BLaER1 treated with 17β-estradiol and CSF1 and Interleukin-3, amounts not matched to agents 10 nM and 100 nM (cell line): ENCODE measurements at regions not wholly inside any gene's neighbourhood (a gene's known extent, or its start where the extent isn't known, plus 50 kb on each side); places are given as distances from the start of the nearest gene placed in this dataset.

Experiments
- H3K27ac ChIP-seq, 11 experiments: shearing (Covaris generic); formaldehyde crosslinking; 2 replicates each; pipeline ENCODE4 v1.8.1; 2022
- H3K27me3 ChIP-seq, 11 experiments: shearing (Covaris generic); formaldehyde crosslinking; 2 replicates each; pipeline ENCODE4 v1.8.1; 2022
- H3K36me3 ChIP-seq, 11 experiments: shearing (Covaris generic); formaldehyde crosslinking; 2 replicates each; pipeline ENCODE4 v1.8.1; 2022
- H3K4me1 ChIP-seq, 10 experiments: shearing (Covaris generic); formaldehyde crosslinking; 2 replicates each; pipeline ENCODE4 v1.8.1; 2022
- H3K4me2 ChIP-seq, 11 experiments: shearing (Covaris generic); formaldehyde crosslinking; 2 replicates each; pipeline ENCODE4 v1.8.1; 2022
- H3K4me3 ChIP-seq, 10 experiments: shearing (Covaris generic); formaldehyde crosslinking; 2 replicates each; pipeline ENCODE4 v1.8.1; 2022
- H3K9ac ChIP-seq, 11 experiments: shearing (Covaris generic); formaldehyde crosslinking; 2 replicates each; pipeline ENCODE4 v1.8.1; 2022
- H3K9me3 ChIP-seq, 11 experiments: shearing (Covaris generic); formaldehyde crosslinking; replicated peaks in 1 of 11; 2 replicates each; pipeline ENCODE4 v1.8.1; 2022
- H4K20me1 ChIP-seq, 11 experiments: shearing (Covaris generic); formaldehyde crosslinking; 2 replicates each; pipeline ENCODE4 v1.8.1; 2022
- Cebpa-rat ChIP-seq, 11 experiments: shearing (Covaris generic); IDR thresholded peaks; 2 replicates each; pipeline ENCODE4 v1.8.1; 2022

GRCh38 chr1:59077466-59078069, 219.3 kb upstream of the FGGY start:
- Histone ChIP-seq H3K4me1 (peaks cover 3 to 61% (median 5%) of the 10 kb centered on the region in 10 experiments), H3K4me3 (no peak overlapping the region), H3K27me3 (no peaks in the 10 kb centered on the region), H3K27ac (peak overlapping the region in 3 of 11 experiments; percentile 32 to 79 (median 69); a peak in 6 of 22 replicates), H3K36me3 (no peaks in the 10 kb centered on the region), H3K9ac (peak overlapping the region in 2 of 11 experiments; percentile 31 to 59; a peak in 4 of 22 replicates), H3K4me2 (peak overlapping the region in 3 of 11 experiments; percentile 39 to 84 (median 77); a peak in 6 of 22 replicates), H4K20me1 (no peaks in the 10 kb centered on the region), H3K9me3 (peaks cover 0 to 4% (median 0%) of the 10 kb centered on the region in 11 experiments; a peak in 2 of 22 replicates)
- no peak for TF ChIP-seq Cebpa-rat (IDR thresholded peaks at IDR 0.05)

- TF ChIP-seq Cebpa-rat (IDR thresholded peaks at IDR 0.05), result no peak
- H3K4me2 ChIP-seq, result peak overlapping the region in 3 of 11 experiments; percentile 39 to 84 (median 77); a peak in 6 of 22 replicates
- no peaks in the 10 kb centered on the region for H3K27me3 ChIP-seq
- no peak overlapping the region for H3K4me3 ChIP-seq
- H3K27ac ChIP-seq, result peak overlapping the region in 3 of 11 experiments; percentile 32 to 79 (median 69); a peak in 6 of 22 replicates
- no peaks in the 10 kb centered on the region for H3K36me3 ChIP-seq
- no peaks in the 10 kb centered on the region for H4K20me1 ChIP-seq
- peaks cover 0 to 54% (median 0%) of the 10 kb centered on the region in 10 experiments; a peak in 6 of 20 replicates for H3K4me1 ChIP-seq
- peaks cover 0 to 4% (median 0%) of the 10 kb centered on the region in 11 experiments; a peak in 2 of 22 replicates for H3K9me3 ChIP-seq
- H3K9ac ChIP-seq, result peak overlapping the region in 2 of 11 experiments; percentile 31 to 59; a peak in 4 of 22 replicates
Measured at GRCh38 chr1:59078070-59078800, 218.7 kb upstream of the FGGY start.

- Histone ChIP-seq H3K9ac (no peak overlapping the region), H4K20me1 (no peaks in the 10 kb centered on the region), H3K27me3 (no peaks in the 10 kb centered on the region), H3K4me3 (no peak overlapping the region), H3K9me3 (peaks cover 0 to 2% (median 0%) of the 10 kb centered on the region in 11 experiments; a peak in 2 of 22 replicates), H3K27ac (peak overlapping the region in 3 of 11 experiments; percentile 32 to 79 (median 69); a peak in 3 of 22 replicates), H3K4me2 (peak overlapping the region in 3 of 11 experiments; percentile 39 to 84 (median 77); a peak in 5 of 22 replicates), H3K4me1 (peaks cover 1 to 59% (median 3%) of the 10 kb centered on the region in 10 experiments), H3K36me3 (no peaks in the 10 kb centered on the region)
- no peak for TF ChIP-seq Cebpa-rat (IDR thresholded peaks at IDR 0.05)
Measured at GRCh38 chr1:59078866-59079265, 218.0 kb upstream of the FGGY start.

GRCh38 chr1:59079434-59080140, 217.3 kb upstream of the FGGY start:
- H3K27me3 ChIP-seq, result no peaks in the 10 kb centered on the region
- H3K9ac ChIP-seq, result no peak overlapping the region
- H3K27ac ChIP-seq, result peak overlapping the region in 1 of 11 experiments; percentile 79; a peak in 2 of 22 replicates
- no peaks in the 10 kb centered on the region for H3K36me3 ChIP-seq
- no peaks in the 10 kb centered on the region for H3K9me3 ChIP-seq
- peak overlapping the region in 3 of 11 experiments; percentile 12 to 84 (median 77); a peak in 4 of 22 replicates for H3K4me2 ChIP-seq
- H3K4me1 ChIP-seq, result peaks cover 9 to 65% (median 10%) of the 10 kb centered on the region in 10 experiments
- TF ChIP-seq Cebpa-rat (IDR thresholded peaks at IDR 0.05), result no peak
- no peak overlapping the region for H3K4me3 ChIP-seq
- no peaks in the 10 kb centered on the region for H4K20me1 ChIP-seq

GRCh38 chr1:59081181-59081580, 215.7 kb upstream of the FGGY start:
- no peak overlapping the region for H3K4me3 ChIP-seq
- H3K27me3 ChIP-seq, result no peaks in the 10 kb centered on the region
- peaks cover 10 to 60% (median 11%) of the 10 kb centered on the region in 10 experiments for H3K4me1 ChIP-seq
- H3K36me3 ChIP-seq, result no peaks in the 10 kb centered on the region
- no peaks in the 10 kb centered on the region for H4K20me1 ChIP-seq
- H3K9me3 ChIP-seq, result no peaks in the 10 kb centered on the region
- no peak for TF ChIP-seq Cebpa-rat (IDR thresholded peaks at IDR 0.05)
- H3K9ac ChIP-seq, result no peak overlapping the region
- no peak overlapping the region for H3K27ac ChIP-seq
- H3K4me2 ChIP-seq, result no peak overlapping the region

GRCh38 chr1:59081795-59082194, 215.1 kb upstream of the FGGY start:
- H3K27me3 ChIP-seq, result no peaks in the 10 kb centered on the region
- no peak overlapping the region for H3K9ac ChIP-seq
- peaks cover 0 to under 1% (median 0%) of the 10 kb centered on the region in 11 experiments; a peak in 2 of 22 replicates for H3K9me3 ChIP-seq
- no peak overlapping the region; a peak in 1 of 22 replicates for H3K4me2 ChIP-seq
- TF ChIP-seq Cebpa-rat (IDR thresholded peaks at IDR 0.05), result no peak
- no peaks in the 10 kb centered on the region for H3K36me3 ChIP-seq
- H4K20me1 ChIP-seq, result no peaks in the 10 kb centered on the region
- H3K4me1 ChIP-seq, result peaks cover 10 to 54% (median 11%) of the 10 kb centered on the region in 10 experiments
- no peak overlapping the region for H3K4me3 ChIP-seq
- H3K27ac ChIP-seq, result no peak overlapping the region

- no peaks in the 10 kb centered on the region for H3K36me3 ChIP-seq
- H3K9me3 ChIP-seq, result peaks cover 0 to 24% (median 8%) of the 10 kb centered on the region in 11 experiments; a peak in 14 of 22 replicates
- H4K20me1 ChIP-seq, result no peaks in the 10 kb centered on the region
- peak overlapping the region; percentile 32 to 76 (median 58) for H3K4me2 ChIP-seq
- H3K27me3 ChIP-seq, result no peaks in the 10 kb centered on the region
- no peak for TF ChIP-seq Cebpa-rat (IDR thresholded peaks at IDR 0.05)
- 0 out of 22 replicates have a peak overlapping the region, but pooled peaks of 1 of the 11 experiments have one; percentile 18 for H3K9ac ChIP-seq
- H3K27ac ChIP-seq, result peak overlapping the region in 7 of 11 experiments; percentile 0 to 53 (median 18); a peak in 8 of 22 replicates
- H3K4me1 ChIP-seq, result peaks cover 10 to 29% (median 11%) of the 10 kb centered on the region in 10 experiments
- no peak overlapping the region for H3K4me3 ChIP-seq
Measured at GRCh38 chr1:59083946-59084865, 212.7 kb upstream of the FGGY start.

GRCh38 chr1:59085101-59085500, 211.8 kb upstream of the FGGY start:
- no peak for TF ChIP-seq Cebpa-rat (IDR thresholded peaks at IDR 0.05)
- Histone ChIP-seq H3K4me2 (no peak overlapping the region), H3K36me3 (no peaks in the 10 kb centered on the region), H3K9ac (no peak overlapping the region), H3K4me3 (no peak overlapping the region), H3K4me1 (peaks cover 10 to 20% (median 11%) of the 10 kb centered on the region in 10 experiments), H3K27me3 (no peaks in the 10 kb centered on the region), H3K27ac (no peak overlapping the region), H3K9me3 (peaks cover 0 to 32% (median 12%) of the 10 kb centered on the region in 11 experiments; a peak in 15 of 22 replicates), H4K20me1 (no peaks in the 10 kb centered on the region)
